SK-N-SH (cell line): ENCODE measurements at regions not wholly inside any gene's neighbourhood (a gene's known extent, or its start where the extent isn't known, plus 50 kb on each side); places are given as distances from the start of the nearest gene placed in this dataset.

Experiments
- CTCF ChIA-PET: fragments of 300-600, 350-600 bp; formaldehyde crosslinking; extraction: SDS; loops from one replicate; lab custom pipeline; 2021; lab: Yijun Ruan, JAX
- POLR2A ChIA-PET: fragments of 350-600 bp; sonication (Branson Sonifier 250); formaldehyde crosslinking; extraction: SDS; loops from one replicate; lab custom pipeline; 2020; ENCODE audit warnings: antibody characterized with exemption, inconsistent platforms; lab: Yijun Ruan, JAX
- DNase-seq: peaks from one replicate; pipeline ENCODE4 v3.0.0; 2012
- H2AFZ ChIP-seq: fragments of 200-600 bp; sonication (generic); 2 replicates; pipeline ENCODE4 v1.8.1; 2016; ENCODE audit warnings: antibody characterized with exemption, mild to moderate bottlenecking, low read depth
- H3F3A ChIP-seq: fragments of 200-600 bp; sonication (generic); replicated peaks from 2 replicates; pipeline ENCODE3; 2016; ENCODE audit warnings: antibody characterized with exemption, mild to moderate bottlenecking; ENCODE audit not compliant: insufficient read depth
- H3K27ac ChIP-seq, 2 experiments: fragments of 200-500 bp in 1 of 2; fragments of 200-600 bp in 1 of 2; sonication (Bioruptor generic) in 1 of 2; sonication (generic), shearing (Covaris generic) in 1 of 2; 2 replicates each; pipeline versions ENCODE4 v1.5.1 to v1.6.1; 2014 to 2016; ENCODE audit warnings: low read depth in 2 of 2, inconsistent platforms in 1 of 2, low read length in 1 of 2, mild to moderate bottlenecking in 1 of 2, mixed read lengths in 1 of 2
- H3K27me3 ChIP-seq: fragments of 200-600 bp; sonication (generic), shearing (Covaris generic); 2 replicates; pipeline ENCODE4 v1.6.1; 2016; ENCODE audit warnings: mixed run types; ENCODE audit not compliant: insufficient read depth
- H3K36me3 ChIP-seq, 2 experiments: fragments of 200-500 bp in 1 of 2; fragments of 200-600 bp in 1 of 2; sonication (Bioruptor generic) in 1 of 2; sonication (generic) in 1 of 2; replicated peaks in 1 of 2; 2 replicates each; pipeline versions ENCODE3 to v1.5.1; 2014 to 2016; ENCODE audit warnings: low read length in 1 of 2, mild to moderate bottlenecking in 1 of 2; ENCODE audit not compliant: insufficient read depth in 2 of 2, control insufficient read depth in 1 of 2
- H3K4me1 ChIP-seq, 2 experiments: fragments of 200-500 bp in 1 of 2; fragments of 200-600 bp in 1 of 2; sonication (Bioruptor generic) in 1 of 2; sonication (generic), shearing (Covaris generic) in 1 of 2; 2 replicates each; pipeline versions ENCODE4 v1.5.1 to v1.6.1; 2014 to 2016; ENCODE audit warnings: low read depth in 1 of 2, low read length in 1 of 2, mixed run types in 1 of 2; ENCODE audit not compliant: insufficient read depth in 2 of 2, control insufficient read depth in 1 of 2
- H3K4me2 ChIP-seq: fragments of 200-600 bp; sonication (generic), shearing (Covaris generic); 2 replicates; pipeline ENCODE4 v1.6.1; 2017; ENCODE audit warnings: mixed run types
- H3K4me3 ChIP-seq, 2 experiments: fragments of 200-500 bp in 1 of 2; fragments of 200-600 bp in 1 of 2; sonication (Bioruptor generic) in 1 of 2; sonication (generic), shearing (Covaris generic) in 1 of 2; 2 replicates each; pipeline versions ENCODE4 v1.5.1 to v1.8.1; 2014 to 2016; ENCODE audit warnings: low read depth in 2 of 2, inconsistent platforms in 1 of 2, low read length in 1 of 2, mild to moderate bottlenecking in 1 of 2, mixed read lengths in 1 of 2, moderate library complexity in 1 of 2
- H3K79me2 ChIP-seq: fragments of 200-600 bp; sonication (generic); 2 replicates; pipeline ENCODE4 v1.8.1; 2017; ENCODE audit warnings: mild to moderate bottlenecking; ENCODE audit not compliant: insufficient read depth
- H3K9ac ChIP-seq: fragments of 200-600 bp; sonication (generic); 2 replicates; pipeline ENCODE4 v1.6.1; 2017; ENCODE audit warnings: mixed run types
- H3K9me2 ChIP-seq: fragments of 200-600 bp; sonication (generic); 2 replicates; pipeline ENCODE4 v1.6.1; 2017; ENCODE audit warnings: mixed run types
- H3K9me3 ChIP-seq: fragments of 200-600 bp; sonication (generic); 2 replicates; pipeline ENCODE4 v1.6.1; 2017; ENCODE audit warnings: mixed run types, mild to moderate bottlenecking, moderate library complexity
- H4K20me1 ChIP-seq: fragments of 200-600 bp; sonication (generic); 2 replicates; pipeline ENCODE4 v1.6.1; 2017; ENCODE audit warnings: mild to moderate bottlenecking, mixed run types; ENCODE audit not compliant: insufficient read depth
- EZH2phosphoT487 ChIP-seq: fragments of 200-600 bp; sonication (generic); IDR thresholded peaks from 2 replicates; pipeline ENCODE4 v1.6.1; 2017; ENCODE audit warnings: low read depth, mixed run types, mild to moderate bottlenecking, antibody characterized with exemption, moderate library complexity, borderline replicate concordance
- FOXJ3 ChIP-seq: sonication (generic); formaldehyde crosslinking; IDR thresholded peaks from 2 replicates; pipeline ENCODE4 v1.5.1; 2020; ENCODE audit warnings: mild to moderate bottlenecking, missing genetic modification reagents
- FOXM1 ChIP-seq: IDR thresholded peaks from 2 replicates; pipeline ENCODE4 v1.4.0; 2012; ENCODE audit warnings: low read depth, mild to moderate bottlenecking
- GATA2 ChIP-seq: sonication (generic); formaldehyde crosslinking; IDR thresholded peaks from 2 replicates; pipeline ENCODE4 v1.5.0; 2020; ENCODE audit warnings: mild to moderate bottlenecking, missing genetic modification reagents
- MXI1 ChIP-seq: IDR thresholded peaks from 2 replicates; pipeline ENCODE4 v1.6.1; 2012; ENCODE audit warnings: mild to moderate bottlenecking, low read depth, low read length, improper control_type of control experiment
- NFIC ChIP-seq: IDR thresholded peaks from 2 replicates; pipeline ENCODE4 v1.4.0; 2012; ENCODE audit warnings: borderline replicate concordance
- RFX5 ChIP-seq: IDR thresholded peaks from 2 replicates; pipeline ENCODE4 v1.6.1; 2012; ENCODE audit warnings: mild to moderate bottlenecking, improper control_type of control experiment, low read length
- SIN3A ChIP-seq: IDR thresholded peaks from 2 replicates; pipeline ENCODE4 v1.6.1; 2012; ENCODE audit warnings: low read depth, mild to moderate bottlenecking, low read length, moderate library complexity, borderline replicate concordance
- TAF1 ChIP-seq: IDR thresholded peaks from 2 replicates; pipeline ENCODE4 v1.6.1; 2012; ENCODE audit warnings: low read depth, mild to moderate bottlenecking, low read length, moderate library complexity, borderline replicate concordance
- YY1 ChIP-seq: IDR thresholded peaks from 2 replicates; pipeline ENCODE4 v1.4.0; 2012; ENCODE audit warnings: low read depth, mild to moderate bottlenecking
- TF ChIP-seq, protein P1 (sequence below): IDR thresholded peaks from 2 replicates; pipeline ENCODE4 v1.4.0; 2012; ENCODE audit warnings: low read depth, borderline replicate concordance
- TF ChIP-seq, protein P2 (sequence below): IDR thresholded peaks from 2 replicates; pipeline ENCODE4 v1.4.0; 2012; ENCODE audit warnings: low read depth

DNA sequence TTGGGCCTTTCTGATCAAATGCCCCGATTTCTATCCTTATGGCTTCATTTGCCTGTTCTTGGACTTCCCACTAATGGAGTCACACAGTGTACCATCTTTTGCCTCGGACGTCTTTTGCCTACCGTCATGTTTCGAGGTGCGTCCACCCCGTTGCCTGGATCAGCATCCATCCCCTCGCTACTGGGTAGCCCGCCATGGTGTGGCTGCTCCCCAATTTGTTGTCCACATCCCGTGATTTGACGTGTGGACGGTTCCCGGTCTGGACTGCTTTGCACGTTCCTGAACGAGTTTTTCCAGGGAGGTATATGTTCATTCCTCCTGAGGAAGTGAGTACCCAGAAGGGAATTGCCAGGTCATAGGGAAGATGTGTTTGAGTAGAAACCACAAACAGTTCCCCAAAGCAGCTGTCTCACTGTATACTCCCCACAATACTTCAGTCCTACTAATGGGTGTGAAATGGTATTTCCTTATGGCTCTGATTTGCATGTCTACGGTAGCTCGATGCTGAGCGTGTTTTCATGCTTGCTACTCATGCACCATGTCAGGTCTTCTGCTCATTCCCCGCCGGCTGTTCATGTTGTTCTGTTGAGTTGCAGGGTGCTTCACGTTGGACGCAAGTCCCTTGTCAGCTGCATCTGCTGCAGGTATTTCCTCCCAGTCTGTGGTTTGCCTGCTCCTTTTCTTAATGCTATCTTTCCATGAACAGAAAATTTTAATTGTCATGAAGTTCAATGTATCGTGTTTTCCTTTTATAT, 86.8 kb upstream of the AFDN start (continued):
- TF ChIP-seq, protein P1, sequence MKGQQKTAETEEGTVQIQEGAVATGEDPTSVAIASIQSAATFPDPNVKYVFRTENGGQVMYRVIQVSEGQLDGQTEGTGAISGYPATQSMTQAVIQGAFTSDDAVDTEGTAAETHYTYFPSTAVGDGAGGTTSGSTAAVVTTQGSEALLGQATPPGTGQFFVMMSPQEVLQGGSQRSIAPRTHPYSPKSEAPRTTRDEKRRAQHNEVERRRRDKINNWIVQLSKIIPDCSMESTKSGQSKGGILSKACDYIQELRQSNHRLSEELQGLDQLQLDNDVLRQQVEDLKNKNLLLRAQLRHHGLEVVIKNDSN = no peak
- TF ChIP-seq MXI1 (no peak), NFIC (no peak)
- TF ChIP-seq, all 33 proteins: peak for 0

DNA sequence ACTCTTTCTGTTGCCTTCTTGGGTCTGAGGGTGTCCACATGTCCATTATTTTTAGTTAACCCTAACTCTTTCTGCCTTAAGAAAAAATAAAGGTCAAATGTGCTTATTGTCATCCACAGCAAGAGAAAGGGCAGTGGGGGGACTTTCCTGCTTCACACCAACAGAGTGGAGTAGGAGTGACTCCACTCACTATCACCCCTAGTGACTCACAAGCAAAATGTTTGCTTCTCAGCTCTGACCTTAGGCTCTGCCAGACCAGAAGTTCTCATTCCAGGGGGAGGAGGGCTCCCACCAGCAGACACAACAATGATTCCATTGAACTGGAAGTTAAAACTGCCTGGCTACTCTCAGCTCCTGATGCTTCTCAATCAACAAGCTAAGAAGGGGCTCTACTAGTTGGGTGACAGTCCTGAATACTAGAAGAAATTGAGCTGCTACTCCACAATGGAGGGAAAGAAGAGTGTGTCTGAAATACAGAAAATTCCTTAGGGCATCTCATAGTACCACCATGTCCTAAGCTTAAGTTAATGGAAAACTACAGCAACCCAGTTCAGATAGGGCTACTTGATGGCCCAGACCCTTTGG, 83.9 kb upstream of the AFDN start:
- Histone ChIP-seq H3K27me3 (no peaks in the 10 kb centered on the region), H3K79me2 (no peaks in the 10 kb centered on the region), H3K9me2 (0 out of 2 replicates have a peak, but pooled peaks cover 2% of the 10 kb centered on the region), H3K4me1 (no peaks in the 10 kb centered on the region; a peak in 1 of 4 replicates), H3K4me3 (no peak overlapping the region), H2AFZ (no peak overlapping the region), H4K20me1 (no peaks in the 10 kb centered on the region), H3K27ac (no peak overlapping the region), H3K9ac (no peak overlapping the region), H3F3A (no peaks in the 10 kb centered on the region), H3K36me3 (no peaks in the 10 kb centered on the region), H3K9me3 (no peaks in the 10 kb centered on the region), H3K4me2 (no peak overlapping the region)
- ChIA-PET CTCF (interaction anchor here (0.6 to 1.6 kb wide), 2 partner anchors 45 to 81 kb away, joined by 3 read pairs; no protein-coding TSS in a partner anchor), POLR2A (no interaction called here)
- DNase-seq = no peak
- no peak for TF ChIP-seq YY1
- no peak for TF ChIP-seq TAF1
- no peak for TF ChIP-seq EZH2phosphoT487
- no peak for TF ChIP-seq FOXM1
- TF ChIP-seq RFX5 = no peak
- TF ChIP-seq, protein P2, sequence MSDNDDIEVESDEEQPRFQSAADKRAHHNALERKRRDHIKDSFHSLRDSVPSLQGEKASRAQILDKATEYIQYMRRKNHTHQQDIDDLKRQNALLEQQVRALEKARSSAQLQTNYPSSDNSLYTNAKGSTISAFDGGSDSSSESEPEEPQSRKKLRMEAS = no peak
- TF ChIP-seq, protein P1 = no peak
- no peak for TF ChIP-seq SIN3A
- TF ChIP-seq GATA2 (CRISPR knock-in tag) = no peak
- no peak for TF ChIP-seq FOXJ3 (CRISPR knock-in tag)
- no peak for TF ChIP-seq NFIC
